HCT116 (cell line): ENCODE measurements at regions not wholly inside any gene's neighbourhood (a gene's known extent, or its start where the extent isn't known, plus 50 kb on each side); places are given as distances from the start of the nearest gene placed in this dataset.

Experiments
- ATAC-seq: fragments of 200-7000 bp; cut with Tn5 transposase; 2 replicates; pipeline ENCODE4 v1.9.1; 2020; ENCODE audit warnings: mild to moderate bottlenecking, moderate library complexity
- BruUV-seq: library from RNA; stranded (reverse); fragments of 400-500 nt; replicated peaks from 2 replicates; lab custom pipeline; 2021; lab: Mats Ljungman, UMichigan
- CTCF ChIA-PET: fragments of 300-600 bp; sonication (Branson Sonifier 250); formaldehyde crosslinking; loops from one replicate; lab custom pipeline; 2021; ENCODE audit warnings: antibody characterized with exemption; lab: Charles Lee
- POLR2A ChIA-PET: fragments of 300-600, 350-600 bp; sonication (Branson Sonifier 250); formaldehyde crosslinking; loops from one replicate; lab custom pipeline; 2021; ENCODE audit warnings: antibody characterized with exemption; lab: Charles Lee
- RAD21 ChIA-PET, 2 experiments: fragments of 300-600 bp; sonication (Branson Sonifier 250); formaldehyde crosslinking; loops; one replicate each; lab custom pipeline; 2023; ENCODE audit warnings: low total read pairs in 2 of 2; ENCODE audit not compliant: uncharacterized antibody in 2 of 2, unreplicated experiment in 2 of 2, low non-redundant PET in 1 of 2; lab: Charles Lee
- DNase-seq: peaks from one replicate; pipeline ENCODE4 v3.0.0-alpha.2; 2010; ENCODE audit warnings: low read depth, low spot score
- H2AFZ ChIP-seq: fragments of 200-600 bp; shearing (Covaris generic), sonication (generic); 2 replicates; pipeline ENCODE4 v1.6.1; 2017; ENCODE audit warnings: low read depth, mixed run types, mixed read lengths, antibody characterized with exemption, low read length; ENCODE audit not compliant: poor library complexity, severe bottlenecking
- H3K27ac ChIP-seq: 2 replicates; pipeline ENCODE4 v1.5.1; 2012; ENCODE audit warnings: low read depth, low read length
- H3K27me3 ChIP-seq: fragments of 200-600 bp; sonication (generic); 2 replicates; pipeline ENCODE4 v1.6.1; 2016; ENCODE audit warnings: mixed run types, low read length, mixed read lengths; ENCODE audit not compliant: insufficient read depth
- H3K36me3 ChIP-seq, 2 experiments: fragments of 200-500 bp in 1 of 2; fragments of 200-600 bp in 1 of 2; sonication (Bioruptor generic) in 1 of 2; sonication (generic) in 1 of 2; 2 replicates each; pipeline versions ENCODE4 v1.5.1 to v1.6.1; 2014 to 2016; ENCODE audit warnings: low read length in 2 of 2, inconsistent platforms in 1 of 2, mixed read lengths in 1 of 2, mixed run types in 1 of 2; ENCODE audit not compliant: insufficient read depth in 2 of 2, control insufficient read depth in 1 of 2
- H3K4me1 ChIP-seq, 2 experiments: fragments of 200-600 bp in 1 of 2; sonication (generic) in 1 of 2; 2 replicates each; pipeline versions ENCODE4 v1.5.1 to v1.6.1; 2012 to 2017; ENCODE audit warnings: low read length in 2 of 2, inconsistent platforms in 1 of 2, mild to moderate bottlenecking in 1 of 2, mixed read lengths in 1 of 2, mixed run types in 1 of 2, moderate library complexity in 1 of 2; ENCODE audit not compliant: insufficient read depth in 2 of 2, control insufficient read depth in 1 of 2
- H3K4me2 ChIP-seq: fragments of 200-600 bp; sonication (generic); 2 replicates; pipeline ENCODE4 v1.6.1; 2017; ENCODE audit warnings: mixed run types, low read length, mixed read lengths
- H3K4me3 ChIP-seq, 2 experiments: fragments of 200-600 bp in 1 of 2; sonication (generic) in 1 of 2; replicated peaks in 1 of 2; 2 replicates each; pipeline ENCODE4 v1.5.1; 2011 to 2016; ENCODE audit warnings: low read length in 2 of 2, control low read depth in 1 of 2, low read depth in 1 of 2, mild to moderate bottlenecking in 1 of 2, mixed read lengths in 1 of 2, mixed run types in 1 of 2
- H3K79me2 ChIP-seq: fragments of 200-600 bp; sonication (generic); 2 replicates; pipeline ENCODE4 v1.6.1; 2017; ENCODE audit warnings: mild to moderate bottlenecking, mixed run types, low read length, moderate library complexity, mixed read lengths; ENCODE audit not compliant: insufficient read depth
- H3K9ac ChIP-seq: fragments of 200-600 bp; sonication (generic); 2 replicates; pipeline ENCODE4 v1.6.1; 2016; ENCODE audit warnings: low read length, mixed read lengths
- H3K9me2 ChIP-seq: fragments of 200-600 bp; sonication (generic), shearing (Covaris generic); 2 replicates; pipeline ENCODE4 v1.6.1; 2017; ENCODE audit warnings: mixed run types, mild to moderate bottlenecking, moderate library complexity; ENCODE audit not compliant: insufficient read depth
- H3K9me3 ChIP-seq, 2 experiments: fragments of 200-500 bp in 1 of 2; fragments of 200-600 bp in 1 of 2; sonication (Bioruptor generic) in 1 of 2; sonication (generic) in 1 of 2; 2 replicates each; pipeline ENCODE4 v1.6.1; 2014 to 2017; ENCODE audit warnings: low read length in 2 of 2, mixed read lengths in 2 of 2, inconsistent platforms in 1 of 2, low read depth in 1 of 2, mild to moderate bottlenecking in 1 of 2, mixed run types in 1 of 2, moderate library complexity in 1 of 2; ENCODE audit not compliant: control insufficient read depth in 1 of 2, insufficient read depth in 1 of 2
- H4K20me1 ChIP-seq: fragments of 200-600 bp; sonication (generic), shearing (Covaris generic); 2 replicates; pipeline ENCODE4 v1.6.1; 2017; ENCODE audit warnings: mixed run types, mild to moderate bottlenecking, moderate library complexity; ENCODE audit not compliant: insufficient read depth
- CEBPB ChIP-seq: IDR thresholded peaks from 2 replicates; pipeline ENCODE4 v1.6.1; 2012; ENCODE audit warnings: low read depth
- EZH2phosphoT487 ChIP-seq: fragments of 200-600 bp; IDR thresholded peaks from 2 replicates; pipeline ENCODE4 v1.6.1; 2018; ENCODE audit warnings: antibody characterized with exemption, borderline replicate concordance
- FOSL1 ChIP-seq: IDR thresholded peaks from 2 replicates; pipeline ENCODE4 v1.6.1; 2012; ENCODE audit warnings: low read depth
- JUND ChIP-seq: IDR thresholded peaks from 2 replicates; pipeline ENCODE4 v1.6.1; 2012
- POLR2A ChIP-seq: IDR thresholded peaks from 2 replicates; pipeline ENCODE4 v1.7.0; 2011; ENCODE audit warnings: borderline replicate concordance; ENCODE audit not compliant: insufficient read depth, insufficient read length; ENCODE audit errors: extremely low read depth
- POLR2AphosphoS5 ChIP-seq: IDR thresholded peaks from 2 replicates; pipeline ENCODE4 v1.6.1; 2011; ENCODE audit warnings: mild to moderate bottlenecking, low read depth, low read length, moderate library complexity
- RAD21 ChIP-seq: IDR thresholded peaks from 2 replicates; pipeline ENCODE4 v1.6.1; 2012; ENCODE audit warnings: low read depth, mild to moderate bottlenecking
- SIN3A ChIP-seq: IDR thresholded peaks from 2 replicates; pipeline ENCODE4 v1.6.1; 2012; ENCODE audit warnings: low read depth
- SRF ChIP-seq: IDR thresholded peaks from 2 replicates; pipeline ENCODE4 v1.6.1; 2012; ENCODE audit warnings: low read depth
- TCF7L2 ChIP-seq: IDR thresholded peaks from 2 replicates; pipeline ENCODE4 v1.7.0; 2011; ENCODE audit warnings: borderline replicate concordance, inconsistent platforms; ENCODE audit not compliant: insufficient read depth, insufficient read length; ENCODE audit errors: extremely low read depth
- intact Hi-C: fragments of 100-400 bp; cut with micrococcal nuclease; formaldehyde crosslinking; loops from 2 replicates; pipeline ENCODE4 v1.10.0; 2022

GRCh38 chr2:239704737-239705136 is 303.9 kb upstream of the HDAC4 start (continued):
- TF ChIP-seq JUND (no peak), TCF7L2 (no peak), RAD21 (no peak), EZH2phosphoT487 (no peak), CEBPB (no peak), POLR2AphosphoS5 (no peak), SRF (no peak), POLR2A (no peak)

GRCh38 chr2:239703834-239704233 is 303.0 kb upstream of the HDAC4 start:
- no peak for TF ChIP-seq FOSL1
- TF ChIP-seq EZH2phosphoT487: no peak
- no peak for TF ChIP-seq SIN3A
- no peak for TF ChIP-seq TCF7L2
- TF ChIP-seq, all 23 proteins: peak for 0
- Histone ChIP-seq H3K9me3 (0 out of 4 replicates have a peak, but pooled peaks cover 3 to 7% of the 10 kb centered on the region in 2 experiments), H3K4me1 (peaks cover 3 to 7% of the 10 kb centered on the region in 2 experiments; a peak in 2 of 4 replicates), H3K36me3 (no peaks in the 10 kb centered on the region; a peak in 1 of 4 replicates), H2AFZ (no peak overlapping the region), H3K9me2 (no peaks in the 10 kb centered on the region), H3K9ac (no peak overlapping the region), H3K27ac (no peak overlapping the region), H3K4me2 (no peak overlapping the region), H3K27me3 (no peaks in the 10 kb centered on the region), H4K20me1 (no peaks in the 10 kb centered on the region), H3K4me3 (no peak overlapping the region), H3K79me2 (no peaks in the 10 kb centered on the region)
- RAD21 ChIA-PET: no interaction called here
- no peak for DNase-seq
- intact Hi-C loops: no loop called here
- POLR2A ChIA-PET: no interaction called here
- no peak for ATAC-seq
- CTCF ChIA-PET: no interaction called here
- no TSS peak for BruUV-seq
